ENCODE measurements at regions not wholly inside any gene's neighbourhood (a gene's known extent, or its start where the extent isn't known, plus 50 kb on each side); places are given as distances from the start of the nearest gene placed in this dataset.
"Not testable (repeated sequence)": the region's sequence is repeated elsewhere in the genome, so short reads cannot be mapped to it uniquely, and the experiment has no call there.

DNA sequence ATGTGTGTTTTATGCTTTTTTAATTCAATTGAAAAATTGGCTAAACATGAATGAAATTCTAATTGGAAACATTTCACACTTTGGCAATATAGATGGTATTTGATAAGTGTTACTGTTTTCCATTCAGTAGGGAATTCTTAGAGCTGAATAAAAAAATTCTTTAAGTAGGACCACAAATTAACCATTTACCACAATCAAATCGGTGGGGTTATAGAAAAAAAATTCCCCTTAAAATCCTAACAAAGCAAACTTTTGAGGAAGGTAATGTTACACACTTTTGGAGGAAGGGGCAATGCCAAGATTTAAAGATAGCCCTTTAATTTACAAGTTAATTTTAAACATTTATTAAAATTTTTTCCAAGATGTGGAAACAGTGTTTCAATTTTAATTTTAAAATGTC is 279.0 kb upstream of the FIGN start:
- DNase-seq = no peak

DNA sequence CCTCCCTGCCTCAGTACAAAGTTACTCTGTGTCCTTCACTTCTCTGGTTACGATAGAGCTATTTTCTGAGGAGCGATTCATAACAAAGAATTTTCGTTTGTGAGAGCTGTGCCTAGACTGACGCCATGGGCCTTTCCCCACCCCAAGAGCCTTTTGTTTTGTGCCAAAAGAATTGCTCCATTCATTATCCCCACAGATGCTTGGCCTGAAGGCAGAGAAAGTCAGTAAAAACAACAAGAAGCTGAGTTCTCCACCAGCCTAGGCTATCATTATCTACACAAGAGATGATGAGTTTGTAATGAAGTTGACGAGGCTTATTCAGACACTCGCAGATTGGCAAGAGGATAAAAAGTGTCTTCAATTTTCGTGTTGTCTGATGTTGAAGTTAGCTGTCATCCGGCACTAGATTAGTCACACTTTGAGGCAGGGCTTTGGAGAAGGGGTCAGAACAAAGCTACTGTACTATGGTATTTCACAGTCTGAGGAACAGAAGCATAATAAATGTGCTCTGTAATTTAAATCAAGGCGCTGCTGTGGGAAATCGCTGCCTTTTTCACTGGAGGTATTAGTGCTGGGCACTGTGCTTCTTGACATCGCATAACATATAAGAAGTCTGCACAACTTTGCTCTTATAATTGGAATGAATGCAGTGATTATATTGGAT is 278.4 kb upstream of the FIGN start:
- peak in 2 of 3 experiments; percentile 11 to 43 for DNase-seq

DNA sequence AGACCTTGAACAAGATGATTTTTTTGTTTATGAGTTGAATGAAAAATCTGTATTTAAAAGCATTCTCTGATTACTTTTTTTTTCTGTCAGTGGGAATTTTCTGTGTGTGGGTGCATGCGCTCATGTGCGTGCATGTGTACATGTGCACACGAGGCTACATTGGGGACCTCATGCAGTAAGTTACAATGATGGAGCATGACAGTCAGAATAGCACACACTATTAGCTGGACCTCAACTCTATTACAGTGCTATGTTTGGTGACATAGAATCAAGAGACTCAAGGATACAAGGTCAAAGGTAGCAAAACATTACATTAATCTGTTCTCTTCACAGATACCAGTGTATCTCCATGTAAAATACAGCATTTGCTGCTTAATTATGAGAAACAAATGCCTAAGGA is 276.8 kb upstream of the FIGN start:
- DNase-seq = no peak

DNA sequence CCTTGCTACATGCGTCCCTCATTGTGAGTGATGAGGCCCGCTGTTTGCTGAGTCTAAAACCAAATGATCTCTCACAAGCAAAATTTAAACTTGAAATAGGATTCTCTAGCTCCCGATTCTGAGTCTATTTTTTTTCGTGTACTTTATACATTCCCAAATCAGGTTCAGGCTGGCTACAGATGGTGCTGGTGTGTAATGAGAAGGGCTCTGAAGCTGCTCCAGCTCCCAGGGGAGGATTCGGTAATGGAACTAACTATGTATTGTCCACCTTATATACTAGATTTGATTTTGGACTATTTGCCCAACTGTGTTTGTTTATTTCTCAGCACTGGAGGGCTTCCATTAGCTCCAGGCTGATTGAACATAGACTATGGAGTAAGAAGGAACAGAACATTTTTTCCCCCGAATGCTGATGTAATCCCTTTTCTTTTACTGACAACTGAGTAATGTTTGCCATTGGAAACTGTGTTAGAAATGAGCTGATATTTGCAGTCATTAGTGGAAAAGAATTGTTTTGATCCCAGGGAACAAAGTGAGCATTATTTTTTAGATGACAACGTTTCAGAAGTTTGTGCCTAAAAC is 274.0 kb upstream of the FIGN start:
- peak; percentile 29 to 89 (median 84) for DNase-seq

DNA sequence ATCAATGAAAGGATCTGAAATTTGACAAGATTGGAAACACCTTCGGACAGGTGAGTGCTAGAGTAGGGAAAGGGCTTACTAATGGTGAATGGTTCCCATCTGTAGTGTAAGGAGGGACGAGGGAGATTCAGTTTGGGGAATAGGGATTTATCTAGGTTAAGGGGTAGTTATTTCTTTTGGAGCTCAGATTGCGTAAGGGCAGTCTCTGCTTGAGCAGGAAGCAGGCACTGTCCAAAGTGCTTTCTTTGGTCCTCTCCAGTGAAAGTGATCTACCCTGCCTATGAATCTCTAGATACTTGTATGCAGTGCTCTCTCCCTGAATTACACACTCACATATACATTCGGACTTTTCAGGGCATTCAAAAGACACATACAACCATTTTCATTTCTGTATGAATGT is 272.9 kb upstream of the FIGN start:
- DNase-seq = no peak

DNA sequence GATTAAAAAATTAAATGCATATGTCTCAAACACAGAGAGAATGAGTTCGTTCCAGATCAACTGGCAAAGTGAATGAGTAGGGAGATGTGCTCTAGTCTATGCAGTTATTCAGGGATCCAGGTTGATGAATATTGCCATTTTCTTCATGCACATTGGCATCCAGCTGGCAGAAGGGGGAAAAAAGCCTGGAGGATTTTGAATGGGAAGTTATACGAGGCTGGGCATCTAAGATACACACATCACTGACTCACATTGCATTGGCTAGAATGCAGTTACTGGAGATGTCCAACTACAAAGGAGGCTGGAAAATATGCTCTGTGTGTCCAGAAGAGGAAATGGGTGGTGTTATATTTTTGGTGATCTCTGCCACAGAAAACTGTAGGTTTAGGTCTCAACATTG is 270.9 kb upstream of the FIGN start:
- DNase-seq = no peak

DNA sequence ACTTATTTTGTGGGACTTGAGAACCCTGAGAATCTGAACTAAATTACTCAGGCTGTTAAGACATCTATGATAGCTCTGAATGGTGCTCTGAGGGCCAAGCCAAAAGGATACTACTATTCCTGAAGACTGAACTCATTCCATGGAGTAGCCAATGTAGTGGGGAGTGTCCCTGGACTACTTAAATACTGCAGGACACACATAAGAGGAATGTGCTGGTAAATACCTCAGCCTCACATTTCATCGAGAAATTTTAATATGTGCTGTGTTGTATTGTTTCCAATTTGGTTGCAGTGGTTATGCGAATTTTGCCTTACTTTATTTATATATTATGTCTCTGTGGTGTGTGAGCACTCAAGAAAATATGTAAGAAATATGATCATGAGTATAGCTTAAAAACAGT is 264.4 kb upstream of the FIGN start:
- DNase-seq = no peak

DNA sequence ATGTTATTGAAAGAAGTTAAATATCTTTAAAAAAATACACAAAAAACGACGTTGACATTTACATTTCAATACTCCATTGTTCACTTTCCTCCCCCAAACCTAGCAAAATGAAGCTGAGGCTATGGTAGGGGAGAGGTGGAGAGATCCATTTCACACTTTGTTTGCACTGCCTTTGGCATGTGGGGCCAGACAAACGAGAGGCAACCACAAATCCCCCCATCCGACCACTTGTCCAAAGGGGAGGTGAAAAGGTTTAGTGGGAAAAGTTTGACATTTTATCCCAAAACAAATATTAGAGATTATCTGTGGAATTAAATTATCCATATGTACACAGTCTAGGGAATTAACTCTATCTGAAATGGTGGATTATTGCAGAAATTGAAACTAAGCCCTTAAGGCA is 261.7 kb upstream of the FIGN start:
- DNase-seq = no peak

DNA sequence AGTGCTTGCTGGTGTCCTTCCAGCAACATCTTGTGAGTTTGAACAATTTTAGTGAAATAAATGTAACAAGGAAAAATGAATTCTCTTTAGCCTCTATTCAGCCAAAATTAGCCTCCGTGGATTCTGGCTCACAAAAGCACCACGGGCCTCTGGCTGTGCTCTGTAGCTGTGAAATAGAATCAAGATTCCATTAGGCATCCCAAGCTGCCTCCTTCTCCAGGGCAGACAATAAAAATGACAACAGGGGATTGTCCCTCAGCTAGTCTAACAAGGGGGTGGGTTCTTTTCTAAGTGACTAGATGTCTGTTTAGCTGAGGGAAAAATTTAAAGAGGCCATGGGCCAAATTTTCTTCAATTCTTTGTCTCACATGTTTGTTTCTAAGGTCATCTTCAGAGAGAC is 254.7 kb upstream of the FIGN start:
- DNase-seq = no peak

DNA sequence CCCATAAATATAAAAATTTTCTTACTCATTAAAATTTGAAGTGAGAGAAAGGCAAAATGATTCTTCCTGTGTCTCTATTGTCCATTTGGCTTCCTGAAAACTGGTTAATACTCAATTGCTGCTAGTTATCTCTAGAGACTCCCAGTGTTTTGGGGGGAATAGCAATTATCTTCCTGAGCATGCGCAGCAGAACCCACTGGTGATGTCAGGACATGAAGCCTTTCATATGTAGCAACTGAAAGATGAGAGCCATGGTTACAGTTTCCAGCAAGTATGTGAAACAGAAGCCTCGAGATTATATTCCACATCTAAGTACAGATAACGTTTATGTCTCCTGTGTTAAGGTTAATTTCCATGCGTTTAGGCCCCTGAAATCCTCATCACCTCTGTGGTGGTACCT is 254.3 kb upstream of the FIGN start:
- no peak for DNase-seq

DNA sequence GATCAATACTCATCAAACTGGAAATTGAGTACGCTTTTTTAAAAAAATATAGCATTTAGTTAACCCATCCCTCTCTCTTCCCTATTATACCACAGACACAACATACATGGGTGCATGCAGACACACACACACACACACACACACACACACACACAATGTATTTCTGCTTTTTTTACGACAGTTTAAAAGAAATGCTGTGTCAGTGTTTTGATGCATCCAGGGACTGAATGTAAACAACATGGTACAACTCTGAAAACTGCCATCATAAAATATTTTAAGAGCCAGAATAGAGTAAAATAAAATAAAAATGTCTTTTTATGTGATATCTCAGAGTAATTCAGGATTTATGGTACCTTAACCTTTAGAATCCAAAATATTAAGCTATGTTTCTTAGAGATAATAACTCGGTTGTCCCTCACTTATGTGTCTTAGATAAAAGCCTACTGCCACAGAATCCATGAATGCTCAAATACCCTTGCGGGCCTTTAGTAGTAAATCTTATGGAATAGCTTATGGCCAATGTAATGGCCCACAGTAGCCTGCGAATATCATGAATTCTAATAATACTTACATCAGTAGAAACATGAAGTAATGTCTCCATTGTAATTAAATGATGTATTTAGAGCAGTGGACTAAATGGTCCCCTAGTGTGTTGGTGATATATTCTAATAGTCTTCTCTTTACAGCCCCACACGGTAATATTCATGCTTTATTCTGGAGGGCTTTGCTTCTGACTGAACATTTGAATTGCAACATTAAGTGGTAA is 251.6 kb upstream of the FIGN start:
- DNase-seq = no peak

DNA sequence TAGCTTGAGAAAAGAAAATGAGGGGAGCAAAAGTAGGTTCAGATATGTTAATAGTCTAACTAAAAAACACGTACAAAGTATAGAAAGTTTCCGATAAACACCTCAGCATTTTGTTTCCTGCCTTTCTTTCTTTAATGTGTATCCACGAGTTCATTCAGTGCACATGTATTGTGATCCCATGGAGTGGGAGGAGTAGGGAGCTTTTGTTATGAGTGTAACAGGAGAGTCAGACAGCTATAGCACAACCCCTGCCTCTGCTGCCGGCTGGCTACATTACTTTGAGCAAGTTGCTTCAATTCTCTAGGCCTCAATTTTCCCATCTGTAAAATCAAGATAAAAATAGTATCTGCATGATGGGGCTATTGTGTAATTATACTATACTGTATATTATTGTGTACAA is 249.2 kb upstream of the FIGN start:
- no peak for DNase-seq

DNA sequence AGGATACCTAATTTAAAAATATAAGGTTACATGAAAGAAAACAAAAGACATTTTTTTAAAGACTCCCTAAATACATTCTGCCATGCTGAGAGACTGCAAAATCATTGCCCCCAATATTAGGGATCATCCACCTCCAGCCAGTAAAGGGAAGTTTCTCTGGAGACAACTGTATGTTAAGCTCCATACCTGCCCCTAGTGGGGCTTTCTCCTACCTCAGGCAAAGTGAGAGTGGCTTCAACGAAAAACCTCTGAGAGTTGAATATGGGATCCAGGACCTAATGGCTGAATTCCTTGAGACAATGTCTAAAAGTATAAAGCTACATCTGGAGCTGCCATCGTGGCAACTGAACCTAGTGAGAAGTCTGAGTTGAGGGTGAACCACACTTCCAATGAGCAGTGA is 248.1 kb upstream of the FIGN start:
- DNase-seq = no peak

DNA sequence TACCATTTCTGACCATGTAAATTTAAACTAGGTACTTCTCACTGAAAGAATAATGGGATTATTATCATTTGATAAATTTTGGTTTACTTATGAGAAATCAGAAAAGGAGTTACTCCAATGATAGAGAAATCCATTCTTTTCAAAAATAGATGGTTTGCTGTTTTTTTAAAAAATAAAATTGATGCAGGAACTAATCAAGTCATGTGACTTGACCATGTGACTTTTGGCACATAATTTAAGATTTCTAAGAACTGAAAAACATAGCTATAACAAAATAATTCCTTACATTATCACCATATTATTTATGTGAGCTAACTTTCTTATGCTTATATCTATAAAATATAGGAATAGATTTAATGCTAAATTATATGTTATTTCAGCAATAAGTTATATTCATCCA is 247.1 kb upstream of the FIGN start:
- no peak for DNase-seq

DNA sequence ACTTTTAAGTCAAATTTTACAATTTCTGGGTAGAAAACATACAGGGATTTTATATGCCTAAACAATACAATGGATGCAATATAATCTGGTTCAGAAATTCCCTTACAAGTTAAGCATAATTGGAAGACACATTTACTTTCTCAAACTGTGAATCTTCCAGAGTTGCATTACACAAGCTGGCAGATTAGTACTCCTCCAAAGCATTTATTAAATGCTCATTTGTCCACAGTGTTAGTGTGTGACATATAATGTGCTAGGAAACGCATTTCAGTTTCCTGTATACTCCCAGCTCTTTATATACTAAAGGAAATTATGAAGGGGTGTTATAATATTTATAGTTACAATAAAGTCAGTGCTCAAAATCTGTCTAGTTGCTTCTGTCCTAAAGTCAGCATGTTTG is 239.0 kb upstream of the FIGN start:
- no peak for DNase-seq

DNA sequence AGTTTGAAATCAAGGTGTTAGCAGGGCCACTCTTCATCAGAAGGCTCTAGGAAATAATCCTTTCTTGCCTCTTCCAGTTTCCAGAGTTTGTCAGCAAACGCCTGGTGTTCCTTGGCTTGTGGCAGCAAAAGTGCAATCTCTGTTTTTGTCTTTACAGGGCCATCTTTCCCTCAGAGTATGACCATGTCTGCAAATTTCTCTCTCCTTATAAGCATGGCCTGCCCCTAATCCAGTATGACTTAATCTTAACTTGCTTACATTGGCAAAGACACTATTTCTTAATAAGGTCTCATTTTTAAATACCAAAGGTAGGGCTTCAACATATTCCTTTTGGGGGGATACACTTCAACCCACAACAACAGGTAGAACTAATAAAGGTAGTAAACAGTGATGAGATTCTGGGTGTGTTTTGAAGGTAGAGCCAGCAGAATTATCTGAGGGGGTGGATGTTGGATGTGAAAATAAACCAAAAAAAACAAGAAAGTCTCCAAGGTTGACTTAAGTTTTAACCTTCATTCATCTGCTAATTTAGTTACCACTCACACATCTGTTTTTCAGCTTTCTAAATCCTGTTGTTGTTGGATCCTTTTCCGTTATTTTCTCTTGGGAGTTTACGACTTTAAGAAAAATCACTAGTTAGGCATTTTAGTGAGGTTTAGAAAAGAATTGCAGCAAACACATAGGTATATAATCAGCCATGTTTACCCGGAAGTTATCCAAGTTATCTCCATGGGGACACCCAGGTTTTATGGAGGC is 234.4 kb upstream of the FIGN start:
- no peak for DNase-seq

DNA sequence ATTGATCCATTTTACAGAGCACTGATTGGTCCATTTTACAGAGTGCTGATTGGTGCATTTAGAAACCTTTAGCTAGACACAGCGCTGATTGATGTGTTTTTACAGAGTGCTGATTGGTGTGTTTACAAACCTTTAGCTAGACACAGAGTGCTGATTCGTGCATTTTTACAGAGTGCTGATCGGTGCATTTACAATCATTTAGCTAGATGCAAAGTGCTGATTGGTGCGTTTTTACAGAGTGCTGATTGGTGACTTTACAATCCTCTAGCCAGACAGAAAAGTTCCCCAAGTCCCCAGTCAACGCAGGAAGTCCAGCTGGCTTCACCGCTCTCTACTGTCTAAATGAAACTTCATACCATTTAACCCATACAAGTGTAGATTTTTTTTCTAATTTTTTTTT is 228.5 kb upstream of the FIGN start:
- not testable (repeated sequence) for DNase-seq

DNA sequence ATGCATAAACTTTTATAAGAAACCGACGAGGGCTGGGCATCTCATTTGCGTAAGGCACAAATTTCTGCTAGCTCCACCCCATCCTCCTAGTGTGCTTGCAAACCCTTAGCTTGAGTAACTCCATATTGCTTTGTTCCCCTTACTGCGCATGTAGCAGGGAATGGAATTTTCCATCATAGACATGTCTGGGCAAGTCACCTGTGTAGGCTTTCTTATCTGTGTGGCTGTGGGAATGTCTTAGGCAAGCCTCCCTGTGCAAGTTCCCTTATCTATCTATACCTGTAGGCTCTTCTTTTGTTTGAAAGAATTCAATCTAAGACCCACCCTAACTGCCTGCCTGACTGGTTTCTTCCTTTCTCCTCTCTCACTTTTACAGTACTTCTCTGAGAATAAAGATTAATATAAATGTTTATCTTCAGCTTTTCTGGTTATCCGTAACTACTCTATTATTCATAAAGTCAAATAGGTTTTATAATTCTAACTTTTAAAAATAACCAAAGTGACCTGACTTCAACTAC is 217.6 kb upstream of the FIGN start:
- DNase-seq = no peak

DNA sequence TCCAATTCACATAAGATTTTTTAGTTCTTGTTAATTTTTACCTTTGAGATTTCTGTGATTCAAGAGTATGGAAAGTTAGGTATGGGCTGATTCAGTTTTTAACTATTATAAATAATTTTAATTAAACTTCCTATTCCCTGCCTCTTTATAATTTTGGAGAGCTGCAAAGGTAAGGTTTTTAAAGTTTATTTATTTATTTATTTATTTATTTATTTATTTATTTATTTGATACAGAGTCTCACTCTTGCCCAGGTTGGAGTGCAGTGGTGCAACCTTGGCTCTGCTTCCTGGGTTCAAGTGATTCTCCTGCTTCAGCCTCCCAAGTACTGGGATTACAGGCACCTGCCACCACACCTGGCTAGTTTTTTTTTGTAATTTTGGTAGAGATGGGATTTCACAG is 215.5 kb upstream of the FIGN start:
- DNase-seq = no peak

DNA sequence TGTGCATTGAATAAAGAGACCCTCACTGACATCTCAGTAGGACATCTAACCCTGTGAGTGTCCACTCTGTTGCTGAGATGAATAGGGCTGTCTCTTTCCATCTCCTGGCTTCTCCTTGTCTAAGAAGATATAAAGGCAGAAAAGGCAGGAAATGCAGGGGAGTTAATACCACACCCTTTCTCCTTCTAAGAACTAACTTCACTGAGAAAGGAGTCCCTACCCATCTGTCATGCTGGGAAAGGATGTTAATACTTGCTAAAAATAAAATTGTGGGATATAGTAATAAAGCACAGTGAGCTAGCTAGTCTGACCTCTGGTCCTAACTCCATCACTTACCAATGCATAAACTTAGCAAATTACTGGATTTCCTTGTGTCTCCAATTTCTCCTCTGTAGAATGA is 213.9 kb upstream of the FIGN start:
- DNase-seq = no peak

DNA sequence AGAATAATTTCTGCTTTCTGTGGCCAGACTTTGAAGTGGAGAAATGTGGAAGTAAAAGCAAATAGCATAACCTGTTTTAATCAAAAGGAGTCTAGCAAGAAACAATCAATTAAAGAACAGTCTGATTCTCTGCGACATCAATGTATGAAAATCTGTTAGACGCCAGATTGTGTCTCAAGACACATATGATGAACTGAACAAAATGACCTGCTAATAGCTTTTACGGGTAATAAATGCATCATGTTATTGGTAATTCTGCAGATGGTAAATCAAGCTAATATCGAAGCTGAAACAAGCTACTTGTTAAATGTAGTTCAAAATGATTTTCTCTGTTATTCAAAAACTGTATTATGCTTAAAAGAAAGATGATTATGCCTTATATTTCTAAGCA is 208.5 kb upstream of the FIGN start:
- no peak for DNase-seq

DNA sequence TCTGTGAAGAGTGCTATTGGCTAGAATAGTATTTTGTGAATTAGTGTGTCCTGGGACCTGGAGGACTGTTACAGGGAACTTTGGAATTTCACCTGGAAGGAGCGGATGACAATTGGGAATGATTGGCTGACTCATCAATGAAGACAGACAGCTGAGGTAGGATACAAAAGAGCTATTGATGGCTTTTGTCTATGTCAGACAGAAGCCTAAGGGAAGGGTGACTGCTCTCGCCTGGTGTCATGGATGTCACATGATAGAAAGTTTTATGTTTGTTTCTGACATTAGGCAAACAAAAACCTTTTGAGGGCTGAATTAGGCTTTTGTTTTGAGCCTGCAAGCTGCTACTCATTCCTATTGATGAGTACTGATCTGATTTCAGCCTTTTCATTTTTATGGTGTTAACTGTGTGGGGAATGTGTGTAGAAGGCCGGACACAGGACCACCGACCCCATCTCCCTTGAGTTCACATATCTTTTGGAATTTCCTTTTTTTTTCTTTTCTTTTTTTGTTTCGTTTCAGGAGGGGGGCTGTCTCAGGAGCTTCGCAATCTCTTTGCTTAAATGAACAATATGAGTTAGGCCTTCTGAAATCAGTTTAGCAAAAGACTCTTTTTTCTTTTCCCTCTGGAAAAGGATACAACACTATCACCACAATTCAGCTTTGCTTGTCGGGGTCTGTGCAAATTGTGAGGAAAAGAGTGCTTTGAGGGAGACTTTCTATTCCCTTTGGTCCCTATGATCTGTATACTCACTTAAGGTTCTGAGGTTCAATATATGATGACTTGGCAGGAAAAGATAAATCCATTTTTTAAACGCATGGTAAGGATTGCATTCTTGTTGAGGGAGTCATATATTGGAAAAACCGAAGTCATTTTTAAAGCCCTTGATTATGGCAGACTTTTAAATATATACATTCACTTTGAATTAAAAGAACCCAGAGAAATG is 207.9 kb upstream of the FIGN start:
- no peak for DNase-seq

All from NCI-H1417 (cell line).